GM12873 (cell line): ENCODE measurements at regions not wholly inside any gene's neighbourhood (a gene's known extent, or its start where the extent isn't known, plus 50 kb on each side); places are given as distances from the start of the nearest gene placed in this dataset.

ENCODE experiments used
- TF ChIP-seq, protein P1 (sequence below): IDR thresholded peaks from 2 replicates; pipeline ENCODE4 v1.5.1; 2012; ENCODE audit warnings: low read depth, mild to moderate bottlenecking, moderate library complexity, low read length, control low read depth; ENCODE audit not compliant: insufficient read depth; ENCODE audit errors: missing control alignments

GRCh38 chr2:62291517-62292137 is 95.7 kb downstream of the B3GNT2 start:
- TF ChIP-seq, protein P1, sequence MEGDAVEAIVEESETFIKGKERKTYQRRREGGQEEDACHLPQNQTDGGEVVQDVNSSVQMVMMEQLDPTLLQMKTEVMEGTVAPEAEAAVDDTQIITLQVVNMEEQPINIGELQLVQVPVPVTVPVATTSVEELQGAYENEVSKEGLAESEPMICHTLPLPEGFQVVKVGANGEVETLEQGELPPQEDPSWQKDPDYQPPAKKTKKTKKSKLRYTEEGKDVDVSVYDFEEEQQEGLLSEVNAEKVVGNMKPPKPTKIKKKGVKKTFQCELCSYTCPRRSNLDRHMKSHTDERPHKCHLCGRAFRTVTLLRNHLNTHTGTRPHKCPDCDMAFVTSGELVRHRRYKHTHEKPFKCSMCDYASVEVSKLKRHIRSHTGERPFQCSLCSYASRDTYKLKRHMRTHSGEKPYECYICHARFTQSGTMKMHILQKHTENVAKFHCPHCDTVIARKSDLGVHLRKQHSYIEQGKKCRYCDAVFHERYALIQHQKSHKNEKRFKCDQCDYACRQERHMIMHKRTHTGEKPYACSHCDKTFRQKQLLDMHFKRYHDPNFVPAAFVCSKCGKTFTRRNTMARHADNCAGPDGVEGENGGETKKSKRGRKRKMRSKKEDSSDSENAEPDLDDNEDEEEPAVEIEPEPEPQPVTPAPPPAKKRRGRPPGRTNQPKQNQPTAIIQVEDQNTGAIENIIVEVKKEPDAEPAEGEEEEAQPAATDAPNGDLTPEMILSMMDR, result no peak

DNA sequence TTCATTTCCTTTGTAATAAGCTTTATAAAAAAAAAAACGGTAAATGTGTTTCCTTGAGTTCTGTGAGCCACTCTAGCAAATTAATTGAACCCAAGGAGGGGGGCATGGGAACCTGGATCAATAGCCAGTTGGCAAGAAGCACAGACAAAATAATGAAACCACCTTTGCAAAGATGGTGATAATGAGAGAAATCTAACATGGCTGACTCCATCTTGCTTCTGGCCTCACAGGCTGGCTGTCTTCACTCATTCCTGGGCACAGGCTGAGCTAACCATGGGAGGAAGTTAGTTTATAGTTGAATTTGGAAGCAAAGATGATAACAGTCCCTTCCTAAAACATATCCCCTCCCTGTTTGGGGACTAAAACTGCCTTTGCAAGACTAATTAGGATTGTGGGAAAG is 95.1 kb downstream of the B3GNT2 start:
- TF ChIP-seq, protein P1, result no peak

GRCh38 chr2:62287899-62288880 is 92.3 kb downstream of the B3GNT2 start:
- TF ChIP-seq, protein P1, result no peak

- TF ChIP-seq, protein P1, result no peak
Observed at GRCh38 chr2:62287282-62287681, 91.4 kb downstream of the B3GNT2 start.

GRCh38 chr2:62286089-62286785 is 90.3 kb downstream of the B3GNT2 start:
- TF ChIP-seq, protein P1, result no peak

GRCh38 chr2:62284980-62285379 is 89.1 kb downstream of the B3GNT2 start:
- TF ChIP-seq, protein P1, result no peak

DNA sequence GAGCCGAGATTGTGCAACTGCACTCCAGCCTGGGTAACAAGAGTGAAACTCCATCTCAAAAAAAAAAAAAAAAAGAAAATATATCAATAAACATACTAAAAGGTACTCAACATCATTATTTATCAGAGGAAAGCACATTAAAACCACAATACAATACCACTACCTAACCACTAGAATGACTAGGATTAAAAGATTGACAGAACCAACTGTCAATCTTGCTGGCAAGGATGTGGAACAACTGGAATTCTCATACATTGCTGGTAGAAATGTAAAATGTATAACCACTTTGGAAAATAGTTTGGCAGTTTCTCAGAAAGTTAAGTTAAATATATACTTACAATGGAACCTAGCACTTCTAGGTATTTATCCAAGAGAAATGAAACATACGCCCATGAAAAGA is 88.6 kb downstream of the B3GNT2 start:
- TF ChIP-seq, protein P1, result no peak
